Psoas muscle (tissue), 7 donors: ENCODE measurements at regions not wholly inside any gene's neighbourhood (a gene's known extent, or its start where the extent isn't known, plus 50 kb on each side); places are given as distances from the start of the nearest gene placed in this dataset.

Experiments used
- ATAC-seq, 4 donors: fragments of 200-7000 bp; cut with Tn5 transposase; one replicate each; pipeline ENCODE4 v1.9.1; 2020; ENCODE audit warnings: moderate library complexity in 3 of 4, mild to moderate bottlenecking in 2 of 4
- DNase-seq, 2 donors: peaks; one replicate each; pipeline ENCODE4 v3.0.0-alpha.2; 2020
- H3K27ac ChIP-seq: fragments of 200-600 bp; one replicate; pipeline ENCODE4 v1.8.0; 2022
- H3K27me3 ChIP-seq, 3 donors: fragments of 200-600 bp in 1 of 3; one replicate each; pipeline versions ENCODE4 v1.6.1 to v1.8.0; 2013 to 2022; ENCODE audit warnings: low read length in 2 of 3, mild to moderate bottlenecking in 2 of 3, moderate library complexity in 1 of 3; ENCODE audit not compliant: insufficient read depth in 3 of 3
- H3K36me3 ChIP-seq, 2 donors: fragments of 200-600 bp in 1 of 2; one replicate each; pipeline versions ENCODE4 v1.6.1 to v1.8.0; 2013 to 2022; ENCODE audit warnings: low read depth in 1 of 2, mild to moderate bottlenecking in 1 of 2, moderate library complexity in 1 of 2; ENCODE audit not compliant: insufficient read depth in 1 of 2
- H3K4me1 ChIP-seq: fragments of 200-600 bp; one replicate; pipeline ENCODE4 v1.8.0; 2022
- H3K4me3 ChIP-seq: fragments of 200-600 bp; one replicate; pipeline ENCODE4 v1.8.0; 2022; ENCODE audit warnings: mild to moderate bottlenecking
- H3K9me3 ChIP-seq: fragments of 200-600 bp; one replicate; pipeline ENCODE4 v1.8.0; 2022
- CTCF ChIP-seq: fragments of 200-600 bp; IDR thresholded peaks from one replicate; pipeline ENCODE4 v1.8.0; 2022; ENCODE audit warnings: antibody characterized with exemption
- WGBS, 3 donors: extraction: QIAGEN DNeasy Blood & Tissue Kit; methylation state at CpG; one replicate each; pipeline versions ENCODE4 v1.1.6 to v1.1.7; 2013; 5-methylcytosine and 5-hydroxymethylcytosine counted together
- intact Hi-C, 2 donors: fragments of 100-400 bp; cut with DNase I; formaldehyde crosslinking; loops; one replicate each; pipeline versions ENCODE4 v1.11.0 to v1.14.2; 2022
- donor health status: healthy with polysubstance abuse.
- donor health status: DM: no; HTN: no; CAD: no; lungs with moderate emphysema.
- donor health status: Bipolar disorder and iron deficiency.
- donor health status: healthy.
- donor health status: DM: yes; HTN: yes; CAD: no.
- donor health status: DM: no; HTN: no; CAD: no.
- donor health status: DM: yes; HTN: yes; CAD: no.

DNA sequence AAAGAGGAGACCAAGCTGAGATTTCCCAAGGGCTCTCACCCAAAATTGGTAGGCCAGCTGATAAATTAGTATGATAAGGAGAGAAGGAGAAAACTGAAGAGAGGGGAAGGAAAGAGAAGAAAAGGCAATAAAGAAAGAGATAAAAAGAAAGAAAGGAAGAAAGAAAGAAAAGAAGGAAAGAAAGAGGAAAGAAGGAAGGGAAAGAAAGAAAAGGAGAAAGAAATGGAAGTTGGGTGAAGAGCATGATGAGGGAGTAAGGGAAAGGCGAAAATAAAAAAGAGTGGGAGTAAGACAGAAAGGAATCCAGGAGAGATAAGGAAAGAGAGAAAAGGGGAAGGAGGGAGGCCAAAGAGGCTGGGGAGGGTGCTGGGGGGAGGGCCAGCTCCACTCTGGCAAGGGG, 95.4 kb downstream of the MRM1 start:
- Histone ChIP-seq H3K4me3 (no peak overlapping the region), H3K4me1 (no peaks in the 10 kb centered on the region), H3K9me3 (no peaks in the 10 kb centered on the region), H3K36me3 (no peaks in the 10 kb centered on the region), H3K27me3 (peaks cover 1 to 38% (median 4%) of the 10 kb centered on the region in 3 donors), H3K27ac (no peak overlapping the region)
- WGBS, 3 donors, result 26 to 69% (median 30%) methylated on average over 1 of the region's 1 CpG
- no peak for TF ChIP-seq CTCF
- ATAC-seq (no peak), DNase-seq (no peak)
- intact Hi-C loops, result no loop called here

DNA sequence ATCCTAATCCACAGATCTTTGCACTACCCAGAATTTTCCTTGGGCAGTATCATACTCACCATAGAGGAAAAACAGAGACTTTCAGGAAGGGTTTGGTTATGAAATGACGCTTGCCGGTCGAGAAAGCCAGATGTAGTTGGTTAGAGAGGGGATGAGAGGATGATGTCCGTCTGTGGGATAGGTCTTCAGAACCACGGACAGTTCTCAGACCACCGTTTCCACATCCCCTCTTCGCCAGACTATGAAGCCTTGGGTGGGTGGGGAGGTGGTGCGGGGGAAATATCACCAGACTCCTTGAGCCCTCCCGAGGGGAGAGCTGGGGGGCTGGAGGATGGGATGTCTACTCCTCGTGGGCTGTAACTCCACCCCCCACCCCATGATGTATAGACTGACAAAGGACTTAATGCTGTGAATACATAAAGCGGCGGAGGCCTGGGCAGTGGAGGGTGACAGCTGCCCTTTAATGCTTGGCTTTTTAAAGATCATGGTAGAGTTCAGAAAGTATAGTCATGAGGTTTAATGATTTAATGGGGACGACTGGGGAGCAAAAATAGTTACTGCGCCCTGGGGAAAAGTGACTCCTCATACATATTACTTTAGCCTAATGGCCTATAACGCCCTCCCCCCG, 96.6 kb downstream of the MRM1 start:
- intact Hi-C loops, result no loop called here
- H3K9me3 ChIP-seq, result no peaks in the 10 kb centered on the region
- no peak for DNase-seq
- H3K27ac ChIP-seq, result no peak overlapping the region
- 29 to 33% (median 32%) methylated on average over 16 of the region's 16 CpGs for WGBS, 3 donors
- ATAC-seq, result no peak
- H3K36me3 ChIP-seq, result no peaks in the 10 kb centered on the region
- TF ChIP-seq CTCF, result no peak
- H3K4me1 ChIP-seq, result no peaks in the 10 kb centered on the region
- peaks cover 4 to 50% (median 4%) of the 10 kb centered on the region in 3 donors for H3K27me3 ChIP-seq
- no peak overlapping the region for H3K4me3 ChIP-seq

DNA sequence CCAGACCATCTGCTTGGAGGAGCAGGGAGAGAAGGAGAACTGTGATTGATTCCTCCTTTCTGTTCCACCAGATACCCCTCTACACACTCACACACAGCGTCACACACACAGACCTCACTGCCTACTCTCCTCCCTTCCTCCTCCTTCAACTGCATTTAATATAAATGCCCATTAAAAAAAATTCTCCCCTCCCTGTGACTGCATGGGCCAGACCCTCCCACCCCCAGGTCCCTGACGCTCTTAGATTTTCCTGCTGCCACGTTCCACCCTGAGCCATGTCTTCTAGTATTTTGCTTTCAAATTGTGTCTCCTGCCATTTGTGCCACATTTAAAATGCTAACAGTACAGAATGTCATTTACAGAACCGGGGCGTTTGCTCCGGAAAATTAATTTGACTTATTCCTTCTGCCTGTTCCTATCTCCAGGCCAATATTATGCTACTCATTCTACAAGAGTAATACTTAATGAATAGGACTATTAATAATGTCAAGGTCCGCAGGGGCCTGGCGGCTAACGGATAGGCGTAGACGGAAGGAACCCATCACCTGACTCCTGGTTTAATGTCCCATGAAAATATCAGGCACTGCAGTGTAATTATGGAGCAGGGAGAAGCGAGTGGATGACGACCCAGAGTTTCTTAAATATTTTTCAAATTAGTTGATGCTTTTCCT, 100.2 kb downstream of the MRM1 start:
- no peaks in the 10 kb centered on the region for H3K4me1 ChIP-seq
- ATAC-seq, result no peak
- no peaks in the 10 kb centered on the region for H3K36me3 ChIP-seq
- 71 to 74% (median 74%) methylated on average over 13 of the region's 13 CpGs for WGBS, 3 donors
- intact Hi-C loops, result no loop called here
- H3K9me3 ChIP-seq, result no peaks in the 10 kb centered on the region
- no peak for DNase-seq
- H3K27ac ChIP-seq, result no peak overlapping the region
- TF ChIP-seq CTCF, result no peak
- peaks cover 2 to 67% (median 4%) of the 10 kb centered on the region in 3 donors for H3K27me3 ChIP-seq
- H3K4me3 ChIP-seq, result no peak overlapping the region

GRCh38 chr17:36702636-36703035, 101.3 kb downstream of the MRM1 start:
- no peak for TF ChIP-seq CTCF

More at GRCh38 chr17:36702636-36703035, 101.3 kb downstream of the MRM1 start:
- H3K36me3 ChIP-seq, result no peaks in the 10 kb centered on the region
- no peaks in the 10 kb centered on the region for H3K9me3 ChIP-seq
- no peak overlapping the region for H3K4me3 ChIP-seq
- ATAC-seq, result no peak
- H3K4me1 ChIP-seq, result no peaks in the 10 kb centered on the region
- H3K27ac ChIP-seq, result no peak overlapping the region
- intact Hi-C loops, result no loop called here
- DNase-seq, result no peak
- peaks cover 2 to 58% (median 4%) of the 10 kb centered on the region in 3 donors for H3K27me3 ChIP-seq
- WGBS, 3 donors, result 0 to 32% (median 15%) methylated on average over 1 of the region's 1 CpG
